PC-9 (cell line): ENCODE measurements at regions not wholly inside any gene's neighbourhood (a gene's known extent, or its start where the extent isn't known, plus 50 kb on each side); places are given as distances from the start of the nearest gene placed in this dataset.

Source experiments
- BruUV-seq: library from RNA; stranded (reverse); fragments of 400-500 nt; replicated peaks from 2 replicates; lab custom pipeline; 2021; lab: Mats Ljungman, UMichigan
- CTCF ChIA-PET: fragments of 300-600 bp; sonication (Branson Sonifier 250); formaldehyde crosslinking; loops from one replicate; lab custom pipeline; 2022; ENCODE audit warnings: antibody characterized with exemption; lab: Charles Lee
- POLR2A ChIA-PET: fragments of 300-600 bp; sonication (Branson Sonifier 250); formaldehyde crosslinking; loops from one replicate; lab custom pipeline; 2022; ENCODE audit warnings: antibody characterized with exemption; ENCODE audit not compliant: unreplicated experiment; lab: Charles Lee
- DNase-seq, 2 experiments: peaks; one replicate each; pipeline versions ENCODE4 v3.0.0 to v3.0.0-alpha.2; 2015 to 2022; ENCODE audit warnings: mixed read lengths in 1 of 2
- H2AFZ ChIP-seq: fragments of 200-600 bp; sonication (generic); 2 replicates; pipeline ENCODE4 v1.8.1; 2017; ENCODE audit warnings: antibody characterized with exemption
- H3F3A ChIP-seq: fragments of 200-600 bp; sonication (generic); 2 replicates; pipeline ENCODE4 v1.8.1; 2017; ENCODE audit warnings: antibody characterized with exemption, mild to moderate bottlenecking, low read depth; ENCODE audit not compliant: insufficient read depth
- H3K27ac ChIP-seq: fragments of 200-600 bp; sonication (generic); 2 replicates; pipeline ENCODE4 v1.6.1; 2016; ENCODE audit warnings: mixed run types
- H3K27me3 ChIP-seq: fragments of 200-600 bp; sonication (generic); 2 replicates; pipeline ENCODE4 v1.6.1; 2016; ENCODE audit warnings: low read depth, mixed run types; ENCODE audit not compliant: insufficient read depth
- H3K36me3 ChIP-seq: fragments of 200-600 bp; sonication (generic); 2 replicates; pipeline ENCODE4 v1.6.1; 2016; ENCODE audit warnings: low read depth, mixed run types
- H3K4me1 ChIP-seq: fragments of 200-600 bp; sonication (generic); replicated peaks from 2 replicates; pipeline ENCODE4 v1.6.1; 2016; ENCODE audit warnings: mixed run types; ENCODE audit not compliant: insufficient read depth
- H3K4me2 ChIP-seq: fragments of 200-600 bp; sonication (generic); 2 replicates; pipeline ENCODE4 v1.6.1; 2017; ENCODE audit warnings: mixed run types
- H3K4me3 ChIP-seq: fragments of 200-600 bp; sonication (generic); 2 replicates; pipeline ENCODE4 v1.6.1; 2016; ENCODE audit warnings: mixed run types
- H3K79me2 ChIP-seq: fragments of 200-600 bp; sonication (generic); 2 replicates; pipeline ENCODE4 v1.6.1; 2017; ENCODE audit warnings: low read depth, mixed run types
- H3K9me2 ChIP-seq: fragments of 200-600 bp; sonication (generic); 2 replicates; pipeline ENCODE4 v1.8.1; 2017; ENCODE audit warnings: mild to moderate bottlenecking; ENCODE audit not compliant: insufficient read depth
- H3K9me3 ChIP-seq: fragments of 200-600 bp; sonication (generic); 2 replicates; pipeline ENCODE4 v1.8.1; 2016; ENCODE audit warnings: low read depth; ENCODE audit not compliant: insufficient read depth
- H4K20me1 ChIP-seq: fragments of 200-600 bp; sonication (generic); 2 replicates; pipeline ENCODE4 v1.8.1; 2017; ENCODE audit not compliant: insufficient read depth
- CTCF ChIP-seq: fragments of 200-600 bp; sonication (generic); conservative IDR thresholded peaks from 2 replicates; pipeline ENCODE4 v1.6.1; 2017; ENCODE audit warnings: mixed run types, antibody characterized with exemption, mild to moderate bottlenecking, moderate library complexity
- EZH2 ChIP-seq: fragments of 200-600 bp; sonication (generic); IDR thresholded peaks from 2 replicates; pipeline ENCODE4 v1.8.0; 2017; ENCODE audit warnings: antibody characterized with exemption, low read depth
- intact Hi-C: fragments of 100-400 bp; cut with micrococcal nuclease; formaldehyde crosslinking; loops from one replicate; pipeline ENCODE4 v1.10.0; 2022; ENCODE audit not compliant: unreplicated experiment

DNA sequence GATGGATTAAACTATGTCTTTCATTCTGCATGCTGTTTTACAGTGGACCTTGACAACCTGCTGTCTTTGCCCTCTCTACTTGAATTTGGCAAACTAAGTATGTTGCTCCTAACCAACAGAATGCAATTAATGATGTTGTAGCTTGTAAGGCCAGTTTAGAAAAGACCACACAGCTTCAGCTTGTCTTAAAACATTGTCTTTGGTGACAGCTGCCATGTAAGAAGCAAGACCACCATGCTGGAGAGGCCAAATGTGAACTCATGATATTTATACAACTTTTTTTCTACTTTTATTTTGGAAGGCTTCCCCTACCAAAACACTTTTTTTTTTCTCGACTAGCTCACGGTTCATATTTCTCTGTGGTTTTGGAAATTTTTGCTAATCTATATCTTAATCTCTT, 278.0 kb upstream of the GNPDA2 start:
- no peaks in the 10 kb centered on the region for H3F3A ChIP-seq
- intact Hi-C loops: no loop called here
- no peak overlapping the region for H3K27ac ChIP-seq
- no peak overlapping the region for H3K4me2 ChIP-seq
- no peaks in the 10 kb centered on the region for H3K27me3 ChIP-seq
- H4K20me1 ChIP-seq: no peaks in the 10 kb centered on the region
- H3K4me1 ChIP-seq: no peaks in the 10 kb centered on the region
- BruUV-seq: no TSS peak
- POLR2A ChIA-PET: no interaction called here
- CTCF ChIA-PET: no interaction called here
- no peak overlapping the region for H2AFZ ChIP-seq
- no peaks in the 10 kb centered on the region for H3K9me2 ChIP-seq
- H3K9me3 ChIP-seq: no peaks in the 10 kb centered on the region
- TF ChIP-seq CTCF: no peak
- TF ChIP-seq EZH2: no peak
- DNase-seq: no peak
- H3K36me3 ChIP-seq: no peaks in the 10 kb centered on the region
- no peak overlapping the region for H3K4me3 ChIP-seq
- H3K79me2 ChIP-seq: no peaks in the 10 kb centered on the region

DNA sequence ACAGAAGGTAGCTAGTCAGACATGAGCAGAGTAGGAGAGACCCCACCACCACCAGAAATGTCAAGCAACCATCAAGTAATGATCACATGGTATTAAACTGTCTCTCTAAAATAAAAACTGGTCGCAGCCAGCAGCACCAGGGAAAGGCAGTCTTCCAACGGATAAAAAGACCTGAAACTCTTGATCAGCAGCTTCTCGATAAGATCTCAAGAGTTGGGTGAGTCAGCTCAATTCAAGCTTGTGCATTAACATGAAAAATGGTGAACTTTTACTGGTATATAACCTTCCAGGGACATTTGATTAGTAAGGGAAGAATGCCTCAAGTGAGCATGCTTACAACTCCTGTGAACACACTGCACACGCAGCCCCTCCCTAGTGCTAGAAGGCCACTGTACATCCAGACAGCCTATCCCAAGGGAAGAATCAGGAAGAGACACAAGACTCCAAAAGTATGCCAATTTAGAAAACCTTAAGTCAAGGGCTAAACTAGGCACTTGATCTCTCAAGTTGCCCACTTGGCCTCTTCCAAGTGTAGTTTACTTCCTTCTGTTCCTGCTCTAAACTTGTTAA, 270.0 kb upstream of the GNPDA2 start:
- Histone ChIP-seq H4K20me1 (no peaks in the 10 kb centered on the region), H3K9me2 (no peaks in the 10 kb centered on the region), H3K36me3 (no peaks in the 10 kb centered on the region), H3K9me3 (no peaks in the 10 kb centered on the region), H3F3A (no peaks in the 10 kb centered on the region), H3K4me1 (no peaks in the 10 kb centered on the region), H3K79me2 (no peaks in the 10 kb centered on the region), H3K27ac (no peak overlapping the region), H3K4me2 (peak overlapping the region; percentile 34; the same call in 1 of the 2 replicates), H3K4me3 (no peak overlapping the region), H3K27me3 (no peaks in the 10 kb centered on the region), H2AFZ (no peak overlapping the region)
- ChIA-PET CTCF (no interaction called here), POLR2A (interaction anchor here (0.6 kb wide), 1 partner anchor 13 kb away, joined by 3 read pairs; no protein-coding TSS in a partner anchor)
- peak; percentile 35 for DNase-seq
- TF ChIP-seq EZH2: no peak
- TF ChIP-seq CTCF: no peak
- no TSS peak for BruUV-seq
- intact Hi-C loops: no loop called here

DNA sequence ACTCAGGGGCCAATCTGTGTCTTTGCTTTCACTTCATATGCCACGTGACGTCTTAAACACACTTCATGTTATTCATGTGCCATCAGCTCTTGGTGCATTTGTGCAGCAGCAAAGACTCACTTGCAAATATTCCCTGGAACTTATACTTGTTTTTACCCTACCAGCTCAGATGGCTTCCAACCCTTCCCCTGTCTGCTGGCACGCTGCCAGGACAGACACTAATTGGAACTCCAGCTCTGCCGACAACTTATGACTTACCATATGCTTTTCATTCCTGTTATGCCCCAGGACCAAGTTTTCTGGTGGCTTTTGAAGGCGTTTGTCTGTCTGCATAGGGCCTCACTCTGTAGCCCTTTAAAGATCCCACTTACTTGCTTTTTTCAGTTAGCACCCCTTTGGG, 261.7 kb upstream of the GNPDA2 start:
- Histone ChIP-seq H3K36me3 (no peaks in the 10 kb centered on the region), H2AFZ (no peak overlapping the region), H4K20me1 (no peaks in the 10 kb centered on the region), H3K9me2 (no peaks in the 10 kb centered on the region), H3K9me3 (no peaks in the 10 kb centered on the region), H3K27me3 (no peaks in the 10 kb centered on the region), H3K4me3 (no peak overlapping the region), H3K79me2 (no peaks in the 10 kb centered on the region), H3K4me2 (no peak overlapping the region), H3K27ac (no peak overlapping the region), H3K4me1 (no peaks in the 10 kb centered on the region), H3F3A (no peaks in the 10 kb centered on the region)
- BruUV-seq: no TSS peak
- DNase-seq: no peak
- CTCF ChIA-PET: no interaction called here
- TF ChIP-seq CTCF: no peak
- POLR2A ChIA-PET: no interaction called here
- intact Hi-C loops: no loop called here
